A673 (cell line): ENCODE measurements at regions not wholly inside any gene's neighbourhood (a gene's known extent, or its start where the extent isn't known, plus 50 kb on each side); places are given as distances from the start of the nearest gene placed in this dataset.

Experiments used
- CTCF ChIP-seq: fragments of 300-800, 200-600 bp; sonication (generic); conservative IDR thresholded peaks from 2 replicates; pipeline ENCODE4 v1.5.1; 2017; ENCODE audit warnings: low read depth, mild to moderate bottlenecking, antibody characterized with exemption, low read length, moderate library complexity, mixed read lengths
- EZH2 ChIP-seq: fragments of 200-600 bp; sonication (generic); IDR thresholded peaks from 2 replicates; pipeline ENCODE4 v1.6.1; 2017; ENCODE audit warnings: borderline replicate concordance, low read depth, mild to moderate bottlenecking, mixed read lengths, antibody characterized with exemption, low read length; ENCODE audit not compliant: poor library complexity, severe bottlenecking

- TF ChIP-seq CTCF (no peak), EZH2 (no peak)
Measured at GRCh38 chr19:29887442-29887855, 54.6 kb upstream of the URI1 start.
